ENCODE measurements at regions not wholly inside any gene's neighbourhood (a gene's known extent, or its start where the extent isn't known, plus 50 kb on each side); places are given as distances from the start of the nearest gene placed in this dataset.

DNA sequence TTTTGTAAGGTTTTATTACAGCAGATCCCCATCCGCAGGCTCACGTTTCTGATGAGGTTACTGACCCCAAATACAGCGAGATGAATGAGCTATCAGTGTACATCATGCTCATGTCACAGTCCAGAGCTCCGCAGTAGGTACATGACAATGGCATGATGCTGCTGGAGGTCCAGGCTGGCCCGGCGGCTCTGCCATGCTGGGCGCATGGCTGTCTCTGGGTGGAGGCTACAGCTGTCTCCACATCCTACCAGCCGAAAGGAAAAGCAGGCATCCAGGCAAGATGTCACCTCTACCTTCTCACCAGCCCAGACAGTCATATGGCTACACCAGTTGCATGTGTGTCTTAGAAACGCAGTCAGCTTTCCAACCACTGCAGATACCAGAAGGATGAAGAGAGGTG is 90.9 kb upstream of the RNF32 start:
- no peaks in the 10 kb centered on the region for H3K27me3 ChIP-seq (ENCODE audit: control insufficient read depth, insufficient read depth, low read length)
- WGBS (ENCODE audit: insufficient coverage): 91% methylated on average over 7 of the region's 9 CpGs
- H3K9me3 ChIP-seq (replicated peaks; ENCODE audit: control insufficient read depth, low read depth, low read length): peaks cover 5% of the 10 kb centered on the region

DNA sequence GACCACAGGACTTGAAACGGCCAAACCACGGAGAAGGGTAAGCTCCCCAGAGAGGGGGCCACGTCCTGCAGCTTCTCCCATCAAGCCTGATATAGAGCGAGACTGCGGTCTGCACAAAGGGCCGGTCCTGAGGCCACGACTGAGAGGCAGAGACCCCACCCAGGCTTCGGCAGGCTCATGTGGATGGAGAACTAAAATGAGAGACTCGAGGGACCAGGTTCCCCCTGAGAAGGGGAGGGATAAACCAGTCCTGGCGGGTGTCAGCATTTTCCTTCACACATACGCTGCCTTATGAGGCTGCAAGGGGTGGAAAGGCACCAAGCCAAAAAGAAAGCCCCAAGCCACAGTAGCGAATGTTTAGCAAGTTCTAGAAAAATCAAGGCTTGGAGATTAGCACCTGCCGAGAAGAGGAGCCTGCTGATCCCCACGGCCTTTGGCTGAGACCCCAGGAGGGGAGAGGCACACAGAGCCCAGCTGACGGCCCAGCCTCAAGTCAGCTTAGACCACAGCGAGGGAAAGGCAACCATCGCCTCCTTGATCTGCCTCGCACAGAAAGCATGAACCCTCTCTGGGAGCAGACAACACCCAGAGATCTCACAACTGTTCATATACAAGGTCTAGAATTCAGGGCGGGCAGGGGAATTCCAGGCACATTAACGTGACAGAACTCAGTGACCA is 92.6 kb upstream of the RNF32 start:
- Histone ChIP-seq H3K4me3 (ENCODE audit: low read length) (no peak overlapping the region), H3K4me1 (ENCODE audit: control insufficient read depth, insufficient read depth, low read length) (no peaks in the 10 kb centered on the region), H3K27ac (ENCODE audit: low read length) (no peak overlapping the region), H3K36me3 (ENCODE audit: control insufficient read depth, insufficient read depth, low read length) (no peaks in the 10 kb centered on the region), H3K9me3 (replicated peaks; ENCODE audit: control insufficient read depth, low read depth, low read length) (peaks cover 5% of the 10 kb centered on the region), H3K27me3 (ENCODE audit: control insufficient read depth, insufficient read depth, low read length) (no peaks in the 10 kb centered on the region)
- 70% methylated on average over 12 of the region's 20 CpGs for WGBS (ENCODE audit: insufficient coverage)
- DNase-seq: no peak

More for the DNA sequence above, 90.9 kb upstream of the RNF32 start:
- Histone ChIP-seq H3K4me1 (ENCODE audit: control insufficient read depth, insufficient read depth, low read length) (no peaks in the 10 kb centered on the region), H3K36me3 (ENCODE audit: control insufficient read depth, insufficient read depth, low read length) (no peaks in the 10 kb centered on the region), H3K4me3 (ENCODE audit: low read length) (no peak overlapping the region), H3K27ac (ENCODE audit: low read length) (no peak overlapping the region)
- no peak for DNase-seq

DNA sequence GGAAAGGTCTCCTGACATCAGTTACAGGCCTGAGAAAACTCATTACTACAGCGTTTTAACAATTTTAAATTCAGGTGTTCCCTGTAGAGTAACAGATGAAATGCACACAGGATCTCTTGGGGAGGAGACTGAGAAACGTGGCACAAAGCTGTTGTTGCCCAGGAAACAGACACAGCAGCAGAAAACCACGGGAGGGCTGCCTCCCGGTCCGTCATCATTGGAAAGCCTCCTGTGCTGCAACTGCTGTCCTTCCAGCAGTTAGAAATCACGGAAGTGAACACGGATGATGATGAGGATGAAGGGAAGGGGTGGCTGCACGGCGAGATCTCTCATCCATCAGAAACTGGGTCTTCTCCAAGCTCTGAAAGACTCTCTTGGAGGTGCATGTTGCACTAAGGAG is 94.6 kb upstream of the RNF32 start:
- WGBS (ENCODE audit: insufficient coverage): 52% methylated on average over 7 of the region's 9 CpGs
- peaks cover 5% of the 10 kb centered on the region for H3K9me3 ChIP-seq (replicated peaks; ENCODE audit: control insufficient read depth, low read depth, low read length)
- H3K4me3 ChIP-seq (ENCODE audit: low read length): no peak overlapping the region

DNA sequence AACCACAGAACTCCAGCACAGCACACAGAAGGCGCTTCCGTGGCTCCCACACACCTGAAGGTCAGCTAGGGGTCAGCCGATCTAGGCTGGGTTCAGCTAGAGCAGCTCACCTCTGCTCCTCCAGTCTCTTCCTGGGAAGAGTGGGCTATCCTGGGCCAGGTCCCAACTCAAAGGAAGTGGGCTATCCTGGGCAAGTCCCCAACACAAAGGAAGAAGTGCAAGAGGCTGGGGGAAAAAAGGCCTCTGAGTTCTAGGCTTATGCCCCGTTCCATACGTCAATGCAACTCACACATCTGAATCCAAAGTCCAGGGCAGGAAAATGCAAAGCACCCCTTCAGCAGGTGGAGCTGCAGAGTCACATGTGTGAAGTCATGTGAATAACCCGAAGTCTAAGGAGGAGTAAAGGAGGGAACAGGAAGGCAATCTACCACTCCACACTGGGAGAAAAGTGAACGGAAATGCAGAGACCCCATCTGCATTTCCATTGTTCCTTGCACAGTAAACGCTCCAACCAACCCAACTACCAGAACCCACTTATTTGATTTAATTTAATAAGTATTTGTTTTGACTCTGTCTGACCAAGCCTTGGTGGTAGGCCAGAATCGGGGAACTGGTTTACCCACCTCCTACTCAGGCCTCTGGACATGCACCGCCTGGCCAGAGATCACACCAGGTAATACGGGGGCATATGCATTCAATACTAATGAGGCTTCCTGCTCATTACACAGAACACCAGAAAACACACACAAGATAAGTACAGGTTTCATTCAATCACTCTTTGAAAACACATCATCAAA is 95.5 kb upstream of the RNF32 start:
- H3K36me3 ChIP-seq (ENCODE audit: control insufficient read depth, insufficient read depth, low read length): no peaks in the 10 kb centered on the region
- H3K4me3 ChIP-seq (ENCODE audit: low read length): no peak overlapping the region
- no peaks in the 10 kb centered on the region for H3K27me3 ChIP-seq (ENCODE audit: control insufficient read depth, insufficient read depth, low read length)
- peaks cover 5% of the 10 kb centered on the region for H3K9me3 ChIP-seq (replicated peaks; ENCODE audit: control insufficient read depth, low read depth, low read length)
- H3K4me1 ChIP-seq (ENCODE audit: control insufficient read depth, insufficient read depth, low read length): no peaks in the 10 kb centered on the region
- no CpG with 5 or more reads among the region's 11 CpGs for WGBS (ENCODE audit: insufficient coverage)
- no peak overlapping the region for H3K27ac ChIP-seq (ENCODE audit: low read length)
- DNase-seq: no peak

More for the DNA sequence above, 94.6 kb upstream of the RNF32 start:
- no peak overlapping the region for H3K27ac ChIP-seq (ENCODE audit: low read length)
- no peaks in the 10 kb centered on the region for H3K27me3 ChIP-seq (ENCODE audit: control insufficient read depth, insufficient read depth, low read length)
- H3K36me3 ChIP-seq (ENCODE audit: control insufficient read depth, insufficient read depth, low read length): no peaks in the 10 kb centered on the region
- H3K4me1 ChIP-seq (ENCODE audit: control insufficient read depth, insufficient read depth, low read length): no peaks in the 10 kb centered on the region
- DNase-seq: no peak

DNA sequence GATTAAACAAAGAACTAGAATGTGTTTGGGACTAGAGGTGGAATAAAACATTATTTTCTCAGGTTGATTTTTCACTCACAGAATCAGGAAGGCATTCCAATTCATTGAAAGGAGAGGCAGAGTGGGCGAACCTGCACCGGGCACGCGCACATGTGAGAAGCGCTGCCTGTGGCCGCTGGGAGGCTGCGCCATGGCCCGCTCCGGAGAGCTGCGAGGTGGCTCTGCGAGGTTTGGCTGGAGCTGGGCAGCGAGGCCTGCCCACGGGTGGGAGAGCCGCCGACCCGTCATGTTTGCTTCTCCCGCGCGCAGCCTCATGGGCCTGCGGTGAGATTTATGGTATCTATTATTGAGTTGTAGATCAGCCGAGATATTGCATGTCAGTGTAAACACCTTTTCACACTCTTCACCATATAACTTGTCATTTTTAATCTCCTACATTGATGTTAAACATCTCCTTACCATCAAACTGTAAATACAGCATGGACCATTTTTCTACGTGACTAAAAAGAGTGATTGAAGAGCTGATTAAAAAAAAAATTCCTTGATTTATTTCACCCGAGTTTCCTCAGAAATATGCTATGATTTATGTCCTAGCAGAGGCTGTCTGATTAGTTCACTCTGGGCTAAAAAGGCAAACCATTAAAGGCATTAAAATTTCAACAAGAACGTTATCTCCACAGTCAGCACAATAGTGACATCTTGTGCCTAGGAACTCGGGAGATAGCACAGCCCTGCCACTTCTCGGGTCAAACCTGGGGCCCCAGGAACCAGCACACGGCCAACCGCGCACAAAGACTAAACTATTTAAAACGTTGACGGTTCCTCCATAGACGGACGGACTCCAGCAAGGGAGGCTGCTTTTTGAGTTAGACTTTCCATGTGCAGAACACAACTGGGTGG is 96.6 kb upstream of the RNF32 start:
- 86% methylated on average over 27 of the region's 33 CpGs for WGBS (ENCODE audit: insufficient coverage)
- no peaks in the 10 kb centered on the region for H3K36me3 ChIP-seq (ENCODE audit: control insufficient read depth, insufficient read depth, low read length)
- H3K27me3 ChIP-seq (ENCODE audit: control insufficient read depth, insufficient read depth, low read length): no peaks in the 10 kb centered on the region
- H3K9me3 ChIP-seq (replicated peaks; ENCODE audit: control insufficient read depth, low read depth, low read length): peaks cover under 1% of the 10 kb centered on the region
- no peak overlapping the region for H3K27ac ChIP-seq (ENCODE audit: low read length)
- no peak overlapping the region for H3K4me3 ChIP-seq (ENCODE audit: low read length)
- no peaks in the 10 kb centered on the region for H3K4me1 ChIP-seq (ENCODE audit: control insufficient read depth, insufficient read depth, low read length)
- DNase-seq: no peak

DNA sequence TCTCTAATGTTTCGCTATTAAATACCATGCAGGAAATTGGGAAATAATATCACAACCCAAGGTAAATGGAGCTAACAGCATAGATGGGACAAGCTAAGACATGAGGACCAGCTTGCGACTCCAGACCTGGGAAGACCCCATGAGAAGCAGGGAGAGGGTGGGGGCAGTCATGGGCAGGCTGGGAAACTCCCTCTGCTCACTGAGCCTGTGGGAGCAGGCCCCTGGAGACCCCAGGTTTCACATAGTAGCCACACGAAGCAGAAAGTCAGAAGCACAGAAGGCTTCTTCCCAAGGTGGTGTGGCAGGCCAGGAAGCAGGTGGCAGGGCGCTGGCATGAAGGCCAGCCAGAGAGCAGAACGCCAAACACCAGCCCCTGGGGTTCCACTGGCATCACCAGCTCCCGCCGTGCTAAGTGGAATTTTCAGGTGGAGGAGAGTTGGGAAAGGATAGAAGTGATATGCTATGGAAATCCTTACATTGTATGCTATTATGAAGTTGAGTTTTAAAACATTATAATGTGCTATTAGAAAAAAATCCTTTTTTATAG is 99.9 kb upstream of the RNF32 start:
- Histone ChIP-seq H3K27me3 (ENCODE audit: control insufficient read depth, insufficient read depth, low read length) (no peaks in the 10 kb centered on the region), H3K4me1 (ENCODE audit: control insufficient read depth, insufficient read depth, low read length) (no peaks in the 10 kb centered on the region), H3K9me3 (replicated peaks; ENCODE audit: control insufficient read depth, low read depth, low read length) (no peaks in the 10 kb centered on the region), H3K27ac (ENCODE audit: low read length) (no peak overlapping the region), H3K4me3 (ENCODE audit: low read length) (no peak overlapping the region), H3K36me3 (ENCODE audit: control insufficient read depth, insufficient read depth, low read length) (no peaks in the 10 kb centered on the region)
- WGBS (ENCODE audit: insufficient coverage): 71% methylated on average over 3 of the region's 7 CpGs
- DNase-seq: no peak

DNA sequence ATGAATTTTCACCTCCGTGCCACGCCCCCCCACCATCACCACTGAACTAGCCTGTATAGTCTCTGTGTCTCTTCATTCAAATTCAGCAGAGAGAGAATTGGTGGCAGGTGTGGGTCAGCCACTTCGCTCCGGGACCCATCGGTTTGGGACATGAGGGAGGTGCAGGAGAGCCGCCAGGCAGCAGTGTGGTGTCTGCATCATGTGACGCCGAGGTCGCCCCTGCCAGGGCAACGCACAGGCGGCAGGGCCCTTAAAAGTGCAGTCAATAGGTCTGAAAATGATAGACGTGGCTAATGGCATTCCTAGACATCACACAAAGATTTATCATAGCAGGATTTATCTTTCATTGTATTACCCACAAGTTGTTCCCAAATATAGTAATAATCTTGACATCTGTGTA is 100.6 kb upstream of the RNF32 start:
- H3K9me3 ChIP-seq (replicated peaks; ENCODE audit: control insufficient read depth, low read depth, low read length): no peaks in the 10 kb centered on the region
- no peaks in the 10 kb centered on the region for H3K4me1 ChIP-seq (ENCODE audit: control insufficient read depth, insufficient read depth, low read length)
- no peaks in the 10 kb centered on the region for H3K36me3 ChIP-seq (ENCODE audit: control insufficient read depth, insufficient read depth, low read length)
- H3K4me3 ChIP-seq (ENCODE audit: low read length): no peak overlapping the region
- no peak for DNase-seq
- no peak overlapping the region for H3K27ac ChIP-seq (ENCODE audit: low read length)
- no peaks in the 10 kb centered on the region for H3K27me3 ChIP-seq (ENCODE audit: control insufficient read depth, insufficient read depth, low read length)
- 80% methylated on average over 2 of the region's 12 CpGs for WGBS (ENCODE audit: insufficient coverage)

DNA sequence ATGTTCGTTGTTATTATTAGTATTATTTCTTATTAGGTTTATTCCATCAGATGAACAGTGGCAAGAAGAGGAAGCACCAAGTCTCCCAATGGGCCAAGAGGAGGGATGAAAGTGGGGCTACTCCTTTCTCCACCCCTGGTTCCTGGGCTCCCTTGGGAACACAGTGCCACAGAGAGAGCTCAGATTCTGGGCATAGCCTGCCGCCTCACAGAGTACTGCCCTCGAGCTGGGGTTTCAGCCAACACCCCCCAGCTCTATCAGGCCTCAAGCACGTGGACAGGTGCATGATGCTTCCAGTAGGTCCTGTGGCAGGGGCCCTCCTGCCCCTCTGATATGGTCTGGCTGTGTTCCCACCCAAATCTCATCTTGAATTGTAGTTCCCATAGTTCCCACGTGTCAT is 103.6 kb upstream of the RNF32 start:
- DNase-seq: no peak
- Histone ChIP-seq H3K4me3 (ENCODE audit: low read length) (no peak overlapping the region), H3K27ac (ENCODE audit: low read length) (no peak overlapping the region), H3K4me1 (ENCODE audit: control insufficient read depth, insufficient read depth, low read length) (no peaks in the 10 kb centered on the region), H3K9me3 (replicated peaks; ENCODE audit: control insufficient read depth, low read depth, low read length) (no peaks in the 10 kb centered on the region), H3K27me3 (ENCODE audit: control insufficient read depth, insufficient read depth, low read length) (no peaks in the 10 kb centered on the region), H3K36me3 (ENCODE audit: control insufficient read depth, insufficient read depth, low read length) (no peaks in the 10 kb centered on the region)
- WGBS (ENCODE audit: insufficient coverage): 84% methylated on average over 2 of the region's 5 CpGs

DNA sequence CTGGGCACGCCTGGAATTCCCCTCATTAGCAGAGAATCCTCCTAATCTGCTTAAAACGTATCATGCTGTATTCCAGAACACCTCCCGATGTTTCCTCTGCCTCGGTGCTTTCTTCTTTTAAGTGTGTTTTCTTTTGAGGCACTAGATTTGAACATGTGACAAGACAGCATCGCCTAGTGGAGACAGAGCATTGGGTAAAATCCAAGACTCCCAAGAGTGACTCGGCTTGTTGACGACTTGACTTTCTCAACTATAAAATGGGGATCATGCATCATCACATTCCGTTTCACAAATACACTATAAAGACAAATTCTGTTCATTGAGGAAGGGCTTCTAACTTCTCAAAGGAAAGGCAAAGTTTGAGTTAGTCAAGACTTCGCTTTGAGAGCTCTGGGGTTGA is 105.6 kb upstream of the RNF32 start:
- WGBS (ENCODE audit: insufficient coverage): 89% methylated on average over 3 of the region's 9 CpGs

DNA sequence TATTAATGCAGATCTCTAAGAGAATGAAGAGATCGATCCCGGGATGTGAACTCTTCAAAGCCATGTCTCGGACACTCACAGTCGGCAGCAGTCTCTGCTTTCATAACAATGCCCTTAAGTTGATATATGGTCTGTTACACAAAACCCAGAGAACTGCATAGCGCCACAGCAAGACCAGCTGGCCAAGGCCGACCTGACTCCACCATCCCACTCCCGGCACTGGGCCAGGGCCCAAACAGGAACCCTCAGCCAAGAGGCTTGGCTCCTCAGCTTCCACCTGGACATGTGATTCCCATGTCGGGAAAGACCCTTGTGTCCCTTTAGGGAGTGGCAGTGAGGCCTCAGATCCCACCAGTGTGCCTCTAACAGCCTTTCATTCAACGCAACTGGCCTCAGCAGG is 106.6 kb upstream of the RNF32 start:
- no peaks in the 10 kb centered on the region for H3K36me3 ChIP-seq (ENCODE audit: control insufficient read depth, insufficient read depth, low read length)
- H3K9me3 ChIP-seq (replicated peaks; ENCODE audit: control insufficient read depth, low read depth, low read length): no peaks in the 10 kb centered on the region
- WGBS (ENCODE audit: insufficient coverage): 83% methylated on average over 3 of the region's 9 CpGs
- H3K27ac ChIP-seq (ENCODE audit: low read length): no peak overlapping the region
- H3K27me3 ChIP-seq (ENCODE audit: control insufficient read depth, insufficient read depth, low read length): no peaks in the 10 kb centered on the region
- no peak overlapping the region for H3K4me3 ChIP-seq (ENCODE audit: low read length)
- H3K4me1 ChIP-seq (ENCODE audit: control insufficient read depth, insufficient read depth, low read length): no peaks in the 10 kb centered on the region
- DNase-seq: no peak

More for the DNA sequence above, 105.6 kb upstream of the RNF32 start:
- no peak for DNase-seq
- Histone ChIP-seq H3K27me3 (ENCODE audit: control insufficient read depth, insufficient read depth, low read length) (no peaks in the 10 kb centered on the region), H3K36me3 (ENCODE audit: control insufficient read depth, insufficient read depth, low read length) (no peaks in the 10 kb centered on the region), H3K27ac (ENCODE audit: low read length) (no peak overlapping the region), H3K4me3 (ENCODE audit: low read length) (no peak overlapping the region), H3K4me1 (ENCODE audit: control insufficient read depth, insufficient read depth, low read length) (no peaks in the 10 kb centered on the region), H3K9me3 (replicated peaks; ENCODE audit: control insufficient read depth, low read depth, low read length) (no peaks in the 10 kb centered on the region)
